HepG2 (cell line): ENCODE measurements at regions not wholly inside any gene's neighbourhood (a gene's known extent, or its start where the extent isn't known, plus 50 kb on each side); places are given as distances from the start of the nearest gene placed in this dataset.

Source experiments
- ATAC-seq: fragments of 200-7000 bp; cut with Tn5 transposase; 3 replicates; pipeline ENCODE4 v1.9.1; 2020; ENCODE audit warnings: mild to moderate bottlenecking, moderate library complexity
- BruUV-seq: library from RNA; stranded (reverse); fragments of 400-500 nt; replicated peaks from 2 replicates; lab custom pipeline; 2021; lab: Mats Ljungman, UMichigan
- CTCF ChIA-PET: fragments of 300-600 bp; formaldehyde crosslinking; extraction: SDS; loops from one replicate; lab custom pipeline; 2021; ENCODE audit warnings: low total read pairs, inconsistent platforms, low intra/inter-chr PET ratio; lab: Yijun Ruan, JAX
- POLR2A ChIA-PET: fragments of 350-600 bp; sonication (Branson Sonifier 250); formaldehyde crosslinking; loops from one replicate; lab custom pipeline; 2020; ENCODE audit warnings: antibody characterized with exemption, inconsistent platforms; lab: Yijun Ruan, JAX
- DNase-seq: peaks from one replicate; pipeline ENCODE4 v3.0.0-alpha.2; 2015; ENCODE audit warnings: low spot score
- FAIRE-seq: peaks from 3 replicates; lab custom pipeline; 2011; peaks lifted over from hg19 to GRCh38; lab: Jason Lieb, UNC
- H2AFZ ChIP-seq: one replicate; pipeline ENCODE4 v1.6.1; 2011; ENCODE audit warnings: low read length, inconsistent platforms
- H3K27ac ChIP-seq: fragments of 300-600 bp; 3 replicates; pipeline ENCODE4 v1.8.0; 2011; ENCODE audit warnings: mixed run types, mild to moderate bottlenecking, mixed read lengths, low read length, inconsistent platforms; ENCODE audit not compliant: insufficient read depth; ENCODE audit errors: extremely low read length
- H3K27me3 ChIP-seq, 2 experiments: fragments of 200-600 bp in 1 of 2; 2 replicates in 1 of 2; 3 replicates in 1 of 2; pipeline versions ENCODE4 v1.6.0 to v1.8.0; 2011; ENCODE audit warnings: low read length in 2 of 2, mild to moderate bottlenecking in 2 of 2, moderate library complexity in 2 of 2, inconsistent platforms in 1 of 2; ENCODE audit not compliant: insufficient read depth in 2 of 2, control insufficient read depth in 1 of 2
- H3K36me3 ChIP-seq, 2 experiments: fragments of 200-600 bp in 1 of 2; replicated peaks in 1 of 2; 2 replicates in 1 of 2; 3 replicates in 1 of 2; pipeline versions ENCODE4 v1.5.1 to v1.8.0; 2011; ENCODE audit warnings: low read length in 2 of 2, inconsistent platforms in 1 of 2; ENCODE audit not compliant: insufficient read depth in 2 of 2, control insufficient read depth in 1 of 2
- H3K4me1 ChIP-seq: 2 replicates; pipeline ENCODE4 v1.5.1; 2012; ENCODE audit warnings: low read length, inconsistent platforms; ENCODE audit not compliant: insufficient read depth
- H3K4me2 ChIP-seq: 2 replicates; pipeline ENCODE4 v1.6.0; 2011; ENCODE audit warnings: low read depth, low read length, inconsistent platforms
- H3K4me3 ChIP-seq, 3 experiments: fragments of 200-600 bp in 1 of 3; sonication (generic), shearing (Covaris generic) in 1 of 3; replicated peaks in 1 of 3; 2 replicates each; pipeline ENCODE4 v1.5.1; 2011 to 2016; ENCODE audit warnings: low read length in 3 of 3, inconsistent platforms in 2 of 3, low read depth in 2 of 3, mild to moderate bottlenecking in 2 of 3, control low read depth in 1 of 3, mixed read lengths in 1 of 3; ENCODE audit not compliant: insufficient read depth in 1 of 3
- H3K79me2 ChIP-seq: one replicate; pipeline ENCODE4 v1.6.1; 2011; ENCODE audit warnings: low read length, inconsistent platforms; ENCODE audit not compliant: insufficient read depth
- H3K9ac ChIP-seq: 2 replicates; pipeline ENCODE4 v1.6.0; 2011; ENCODE audit warnings: mild to moderate bottlenecking, low read depth, low read length, inconsistent platforms; ENCODE audit not compliant: insufficient read depth
- H3K9me3 ChIP-seq: 2 replicates; pipeline ENCODE4 v1.5.1; 2012; ENCODE audit warnings: mild to moderate bottlenecking, low read length
- H4K20me1 ChIP-seq: 2 replicates; pipeline ENCODE4 v1.6.0; 2011; ENCODE audit warnings: inconsistent platforms, mild to moderate bottlenecking, low read length, moderate library complexity; ENCODE audit not compliant: insufficient read depth
- CHD4 ChIP-seq: fragments of 200-600 bp; sonication (generic); IDR thresholded peaks from 2 replicates; pipeline ENCODE4 v1.7.0; 2017; ENCODE audit warnings: mild to moderate bottlenecking, low read length, borderline replicate concordance
- MTF1 ChIP-seq: sonication (generic); formaldehyde crosslinking; IDR thresholded peaks from 2 replicates; pipeline ENCODE4 v1.5.0; 2020; ENCODE audit warnings: missing genetic modification reagents
- SMAD1 ChIP-seq: sonication (generic); formaldehyde crosslinking; IDR thresholded peaks from 2 replicates; pipeline ENCODE4 v1.4.0; 2020; ENCODE audit warnings: missing genetic modification reagents, low read depth, mild to moderate bottlenecking, borderline replicate concordance
- ZKSCAN8 ChIP-seq: IDR thresholded peaks from 2 replicates; pipeline ENCODE4 v1.6.1; 2016; ENCODE audit warnings: borderline replicate concordance, missing genetic modification reagents, missing compliant biosample characterization
- ZNF44 ChIP-seq: sonication (generic); formaldehyde crosslinking; IDR thresholded peaks from 2 replicates; pipeline ENCODE4 v1.5.1; 2020; ENCODE audit warnings: mild to moderate bottlenecking, missing genetic modification reagents
- ZNF572 ChIP-seq: sonication (generic); formaldehyde crosslinking; IDR thresholded peaks from 2 replicates; pipeline ENCODE4 v1.5.1; 2020; ENCODE audit warnings: mild to moderate bottlenecking, missing genetic modification reagents
- ZNF605 ChIP-seq: sonication (generic); formaldehyde crosslinking; IDR thresholded peaks from 2 replicates; pipeline ENCODE4 v1.8.0; 2022; ENCODE audit warnings: mild to moderate bottlenecking, missing genetic modification reagents
- ZNF713 ChIP-seq: sonication (generic); formaldehyde crosslinking; IDR thresholded peaks from 2 replicates; pipeline ENCODE4 v1.4.0; 2020; ENCODE audit warnings: mild to moderate bottlenecking, missing genetic modification reagents
- ZNF75D ChIP-seq: sonication (generic); formaldehyde crosslinking; IDR thresholded peaks from 2 replicates; pipeline ENCODE4 v1.8.1; 2023; ENCODE audit warnings: missing genetic modification reagents, mild to moderate bottlenecking, borderline replicate concordance
- WGBS: methylation state at CpG from one replicate; pipeline ENCODE4 v1.1.6; 2017; ENCODE audit warnings: low lambda C conversion rate; 5-methylcytosine and 5-hydroxymethylcytosine counted together
- in situ Hi-C: cut with HindIII; loops from 2 replicates; pipeline ENCODE4 v1.10.0; 2017; ENCODE audit warnings: low pct_unique_long_range_greater_than_20kb; ENCODE audit not compliant: extremely low pct_ligation_motif_present
- intact Hi-C: fragments of 100-400 bp; cut with micrococcal nuclease; formaldehyde crosslinking; loops from one replicate; pipeline ENCODE4 v1.10.0; 2022; ENCODE audit not compliant: unreplicated experiment
- TF ChIP-seq, protein P1 (sequence below): sonication (generic); formaldehyde crosslinking; IDR thresholded peaks from 2 replicates; pipeline ENCODE4 v1.4.0; 2020; ENCODE audit warnings: mild to moderate bottlenecking, missing genetic modification reagents, borderline replicate concordance
- TF ChIP-seq, protein P2 (sequence below): sonication (generic); formaldehyde crosslinking; IDR thresholded peaks from 2 replicates; pipeline ENCODE4 v1.4.0; 2020; ENCODE audit warnings: missing genetic modification reagents
- TF ChIP-seq, protein P3 (sequence below): sonication (generic); formaldehyde crosslinking; IDR thresholded peaks from 2 replicates; pipeline ENCODE4 v1.5.1; 2020; ENCODE audit warnings: missing genetic modification reagents, mild to moderate bottlenecking, borderline replicate concordance
- TF ChIP-seq, protein P4 (sequence below): sonication (generic); formaldehyde crosslinking; conservative IDR thresholded peaks from 2 replicates; pipeline ENCODE4 v1.8.0; 2022; ENCODE audit warnings: mild to moderate bottlenecking, moderate library complexity, missing genetic modification reagents
- TF ChIP-seq, protein P5 (sequence below): sonication (generic); formaldehyde crosslinking; IDR thresholded peaks from 2 replicates; pipeline ENCODE4 v1.8.0; 2022; ENCODE audit warnings: mild to moderate bottlenecking, missing genetic modification reagents; ENCODE audit not compliant: insufficient replicate concordance

DNA sequence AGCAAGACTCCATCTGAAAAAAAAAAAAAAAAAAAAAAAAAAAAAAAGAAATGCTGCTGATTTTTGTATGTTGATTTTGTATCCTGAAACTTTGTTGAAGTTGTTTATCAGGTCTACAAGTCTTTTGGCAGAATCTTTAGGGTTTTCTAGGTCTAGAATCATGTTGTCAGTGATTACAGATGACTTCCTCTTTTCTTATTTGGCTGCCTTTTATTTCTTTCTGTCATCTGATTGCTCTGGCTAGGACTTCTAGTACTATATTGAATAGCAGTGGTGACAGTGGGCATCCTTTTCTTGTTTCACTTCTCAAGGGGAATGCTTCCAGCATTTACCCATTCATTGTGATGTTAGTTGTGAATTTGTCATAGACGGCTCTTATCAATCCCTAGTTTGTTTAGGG, 334.4 kb downstream of the SPRY1 start:
- no peak overlapping the region for H3K27ac ChIP-seq
- H3K79me2 ChIP-seq, result no peaks in the 10 kb centered on the region
- H3K36me3 ChIP-seq, result no peaks in the 10 kb centered on the region
- no peak for FAIRE-seq
- DNase-seq, result no peak
- no TSS peak for BruUV-seq
- ATAC-seq, result no peak
- CTCF ChIA-PET, result no interaction called here
- no peak overlapping the region for H3K9ac ChIP-seq
- no peak overlapping the region for H3K4me2 ChIP-seq
- POLR2A ChIA-PET, result no interaction called here
- no peaks in the 10 kb centered on the region for H3K27me3 ChIP-seq
- intact Hi-C loops, result no loop called here
- H3K4me3 ChIP-seq, result no peak overlapping the region
- 50% methylated on average over 1 of the region's 1 CpG for WGBS
- no peaks in the 10 kb centered on the region for H3K4me1 ChIP-seq
- in situ Hi-C loops, result no loop called here
- no peak overlapping the region for H2AFZ ChIP-seq
- H4K20me1 ChIP-seq, result no peaks in the 10 kb centered on the region
- H3K9me3 ChIP-seq, result no peaks in the 10 kb centered on the region
- TF ChIP-seq, protein P1, sequence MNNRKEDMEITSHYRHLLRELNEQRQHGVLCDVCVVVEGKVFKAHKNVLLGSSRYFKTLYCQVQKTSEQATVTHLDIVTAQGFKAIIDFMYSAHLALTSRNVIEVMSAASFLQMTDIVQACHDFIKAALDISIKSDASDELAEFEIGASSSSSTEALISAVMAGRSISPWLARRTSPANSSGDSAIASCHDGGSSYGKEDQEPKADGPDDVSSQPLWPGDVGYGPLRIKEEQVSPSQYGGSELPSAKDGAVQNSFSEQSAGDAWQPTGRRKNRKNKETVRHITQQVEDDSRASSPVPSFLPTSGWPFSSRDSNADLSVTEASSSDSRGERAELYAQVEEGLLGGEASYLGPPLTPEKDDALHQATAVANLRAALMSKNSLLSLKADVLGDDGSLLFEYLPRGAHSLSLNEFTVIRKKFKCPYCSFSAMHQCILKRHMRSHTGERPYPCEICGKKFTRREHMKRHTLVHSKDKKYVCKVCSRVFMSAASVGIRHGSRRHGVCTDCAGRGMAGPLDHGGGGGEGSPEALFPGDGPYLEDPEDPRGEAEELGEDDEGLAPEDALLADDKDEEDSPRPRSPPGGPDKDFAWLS (CRISPR knock-in tag), result no peak
- no peak for TF ChIP-seq ZNF605
- TF ChIP-seq ZKSCAN8 (CRISPR knock-in tag), result no peak
- no peak for TF ChIP-seq ZNF44 (CRISPR knock-in tag)
- TF ChIP-seq, protein P2, sequence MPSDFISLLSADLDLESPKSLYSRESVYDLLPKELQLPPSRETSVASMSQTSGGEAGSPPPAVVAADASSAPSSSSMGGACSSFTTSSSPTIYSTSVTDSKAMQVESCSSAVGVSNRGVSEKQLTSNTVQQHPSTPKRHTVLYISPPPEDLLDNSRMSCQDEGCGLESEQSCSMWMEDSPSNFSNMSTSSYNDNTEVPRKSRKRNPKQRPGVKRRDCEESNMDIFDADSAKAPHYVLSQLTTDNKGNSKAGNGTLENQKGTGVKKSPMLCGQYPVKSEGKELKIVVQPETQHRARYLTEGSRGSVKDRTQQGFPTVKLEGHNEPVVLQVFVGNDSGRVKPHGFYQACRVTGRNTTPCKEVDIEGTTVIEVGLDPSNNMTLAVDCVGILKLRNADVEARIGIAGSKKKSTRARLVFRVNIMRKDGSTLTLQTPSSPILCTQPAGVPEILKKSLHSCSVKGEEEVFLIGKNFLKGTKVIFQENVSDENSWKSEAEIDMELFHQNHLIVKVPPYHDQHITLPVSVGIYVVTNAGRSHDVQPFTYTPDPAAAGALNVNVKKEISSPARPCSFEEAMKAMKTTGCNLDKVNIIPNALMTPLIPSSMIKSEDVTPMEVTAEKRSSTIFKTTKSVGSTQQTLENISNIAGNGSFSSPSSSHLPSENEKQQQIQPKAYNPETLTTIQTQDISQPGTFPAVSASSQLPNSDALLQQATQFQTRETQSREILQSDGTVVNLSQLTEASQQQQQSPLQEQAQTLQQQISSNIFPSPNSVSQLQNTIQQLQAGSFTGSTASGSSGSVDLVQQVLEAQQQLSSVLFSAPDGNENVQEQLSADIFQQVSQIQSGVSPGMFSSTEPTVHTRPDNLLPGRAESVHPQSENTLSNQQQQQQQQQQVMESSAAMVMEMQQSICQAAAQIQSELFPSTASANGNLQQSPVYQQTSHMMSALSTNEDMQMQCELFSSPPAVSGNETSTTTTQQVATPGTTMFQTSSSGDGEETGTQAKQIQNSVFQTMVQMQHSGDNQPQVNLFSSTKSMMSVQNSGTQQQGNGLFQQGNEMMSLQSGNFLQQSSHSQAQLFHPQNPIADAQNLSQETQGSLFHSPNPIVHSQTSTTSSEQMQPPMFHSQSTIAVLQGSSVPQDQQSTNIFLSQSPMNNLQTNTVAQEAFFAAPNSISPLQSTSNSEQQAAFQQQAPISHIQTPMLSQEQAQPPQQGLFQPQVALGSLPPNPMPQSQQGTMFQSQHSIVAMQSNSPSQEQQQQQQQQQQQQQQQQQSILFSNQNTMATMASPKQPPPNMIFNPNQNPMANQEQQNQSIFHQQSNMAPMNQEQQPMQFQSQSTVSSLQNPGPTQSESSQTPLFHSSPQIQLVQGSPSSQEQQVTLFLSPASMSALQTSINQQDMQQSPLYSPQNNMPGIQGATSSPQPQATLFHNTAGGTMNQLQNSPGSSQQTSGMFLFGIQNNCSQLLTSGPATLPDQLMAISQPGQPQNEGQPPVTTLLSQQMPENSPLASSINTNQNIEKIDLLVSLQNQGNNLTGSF, result no peak
- TF ChIP-seq, protein P3, sequence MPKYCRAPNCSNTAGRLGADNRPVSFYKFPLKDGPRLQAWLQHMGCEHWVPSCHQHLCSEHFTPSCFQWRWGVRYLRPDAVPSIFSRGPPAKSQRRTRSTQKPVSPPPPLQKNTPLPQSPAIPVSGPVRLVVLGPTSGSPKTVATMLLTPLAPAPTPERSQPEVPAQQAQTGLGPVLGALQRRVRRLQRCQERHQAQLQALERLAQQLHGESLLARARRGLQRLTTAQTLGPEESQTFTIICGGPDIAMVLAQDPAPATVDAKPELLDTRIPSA (CRISPR knock-in tag), result no peak
- no peak for TF ChIP-seq SMAD1 (CRISPR knock-in tag)
- TF ChIP-seq ZNF713, result no peak
- TF ChIP-seq CHD4, result no peak
- no peak for TF ChIP-seq MTF1 (CRISPR knock-in tag)
- TF ChIP-seq, protein P4, sequence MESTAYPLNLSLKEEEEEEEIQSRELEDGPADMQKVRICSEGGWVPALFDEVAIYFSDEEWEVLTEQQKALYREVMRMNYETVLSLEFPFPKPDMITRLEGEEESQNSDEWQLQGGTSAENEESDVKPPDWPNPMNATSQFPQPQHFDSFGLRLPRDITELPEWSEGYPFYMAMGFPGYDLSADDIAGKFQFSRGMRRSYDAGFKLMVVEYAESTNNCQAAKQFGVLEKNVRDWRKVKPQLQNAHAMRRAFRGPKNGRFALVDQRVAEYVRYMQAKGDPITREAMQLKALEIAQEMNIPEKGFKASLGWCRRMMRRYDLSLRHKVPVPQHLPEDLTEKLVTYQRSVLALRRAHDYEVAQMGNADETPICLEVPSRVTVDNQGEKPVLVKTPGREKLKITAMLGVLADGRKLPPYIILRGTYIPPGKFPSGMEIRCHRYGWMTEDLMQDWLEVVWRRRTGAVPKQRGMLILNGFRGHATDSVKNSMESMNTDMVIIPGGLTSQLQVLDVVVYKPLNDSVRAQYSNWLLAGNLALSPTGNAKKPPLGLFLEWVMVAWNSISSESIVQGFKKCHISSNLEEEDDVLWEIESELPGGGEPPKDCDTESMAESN (CRISPR knock-in tag), result no peak
- TF ChIP-seq, protein P5, sequence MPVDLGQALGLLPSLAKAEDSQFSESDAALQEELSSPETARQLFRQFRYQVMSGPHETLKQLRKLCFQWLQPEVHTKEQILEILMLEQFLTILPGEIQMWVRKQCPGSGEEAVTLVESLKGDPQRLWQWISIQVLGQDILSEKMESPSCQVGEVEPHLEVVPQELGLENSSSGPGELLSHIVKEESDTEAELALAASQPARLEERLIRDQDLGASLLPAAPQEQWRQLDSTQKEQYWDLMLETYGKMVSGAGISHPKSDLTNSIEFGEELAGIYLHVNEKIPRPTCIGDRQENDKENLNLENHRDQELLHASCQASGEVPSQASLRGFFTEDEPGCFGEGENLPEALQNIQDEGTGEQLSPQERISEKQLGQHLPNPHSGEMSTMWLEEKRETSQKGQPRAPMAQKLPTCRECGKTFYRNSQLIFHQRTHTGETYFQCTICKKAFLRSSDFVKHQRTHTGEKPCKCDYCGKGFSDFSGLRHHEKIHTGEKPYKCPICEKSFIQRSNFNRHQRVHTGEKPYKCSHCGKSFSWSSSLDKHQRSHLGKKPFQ (CRISPR knock-in tag), result no peak
- TF ChIP-seq ZNF572 (CRISPR knock-in tag), result no peak
- TF ChIP-seq ZNF75D (CRISPR knock-in tag), result no peak
